Uterus (tissue), 3 donors: ENCODE measurements at regions not wholly inside any gene's neighbourhood (a gene's known extent, or its start where the extent isn't known, plus 50 kb on each side); places are given as distances from the start of the nearest gene placed in this dataset.
A peak's percentile ranks its signal among the peaks of the same experiment; 100 is the strongest.

Source experiments
- DNase-seq, 2 donors: peaks; one replicate each; pipeline ENCODE4 v3.0.0-alpha.2; 2019 to 2020
- H3K27ac ChIP-seq, 2 donors: fragments of 200-600 bp; sonication (generic); 1 replicate in 1 of 2; 2 replicates in 1 of 2; pipeline ENCODE4 v1.5.1; 2016 to 2018
- H3K27me3 ChIP-seq, 2 donors: fragments of 200-600 bp; sonication (generic); one replicate each; pipeline ENCODE4 v1.5.1; 2018 to 2019; ENCODE audit warnings: control low read depth in 1 of 2
- H3K36me3 ChIP-seq, 2 donors: fragments of 200-600 bp; sonication (generic); one replicate each; pipeline ENCODE4 v1.5.1; 2019; ENCODE audit warnings: control low read depth in 1 of 2
- H3K4me1 ChIP-seq, 2 donors: fragments of 200-600 bp; sonication (generic); one replicate each; pipeline ENCODE4 v1.5.1; 2018 to 2019; ENCODE audit warnings: control low read depth in 1 of 2
- H3K4me3 ChIP-seq, 2 donors: fragments of 200-600 bp; sonication (generic); 1 replicate in 1 of 2; 2 replicates in 1 of 2; pipeline ENCODE4 v1.5.1; 2018 to 2019; ENCODE audit warnings: mild to moderate bottlenecking in 1 of 2
- H3K9me3 ChIP-seq, 2 donors: fragments of 200-600 bp; sonication (generic); one replicate each; pipeline ENCODE4 v1.5.1; 2019; ENCODE audit warnings: control low read depth in 1 of 2
- CTCF ChIP-seq, 4 experiments: fragments of 200-600 bp in 2 of 4; fragments of 450-650 bp in 2 of 4; sonication (generic) in 2 of 4; IDR thresholded peaks; one replicate each; pipeline ENCODE4 v1.5.1; 2016 to 2019; ENCODE audit warnings: antibody characterized with exemption in 4 of 4, mild to moderate bottlenecking in 2 of 4, moderate library complexity in 1 of 4
- POLR2A ChIP-seq, 2 donors: fragments of 450-650 bp; IDR thresholded peaks; one replicate each; pipeline ENCODE4 v1.6.1; 2016; ENCODE audit warnings: antibody characterized with exemption in 2 of 2, mild to moderate bottlenecking in 1 of 2, moderate library complexity in 1 of 2
- intact Hi-C: fragments of 100-400 bp; cut with DNase I; formaldehyde crosslinking; loops from one replicate; pipeline ENCODE4 v1.15.1; 2023; ENCODE audit warnings: low total_unique reads
- donor health status: DM: yes; HTN: yes; CAD: no.

GRCh38 chr13:23510979-23511735, 59.1 kb upstream of the TNFRSF19 start:
- Histone ChIP-seq H3K27me3 (no peaks in the 10 kb centered on the region), H3K9me3 (no peaks in the 10 kb centered on the region), H3K4me1 (no peaks in the 10 kb centered on the region), H3K4me3 (no peak overlapping the region), H3K27ac (peak overlapping the region; percentile 26 to 56), H3K36me3 (no peaks in the 10 kb centered on the region)
- no peak for DNase-seq
- TF ChIP-seq CTCF (IDR thresholded peaks at IDR 0.05) (no peak), POLR2A (IDR thresholded peaks at IDR 0.05) (no peak)
- intact Hi-C loops: no loop called here

GRCh38 chr13:23512762-23513395, 57.3 kb upstream of the TNFRSF19 start:
- H3K36me3 ChIP-seq: no peaks in the 10 kb centered on the region
- H3K4me3 ChIP-seq: no peak overlapping the region
- no peaks in the 10 kb centered on the region for H3K4me1 ChIP-seq
- intact Hi-C loops: no loop called here
- H3K9me3 ChIP-seq: no peaks in the 10 kb centered on the region
- TF ChIP-seq CTCF (IDR thresholded peaks at IDR 0.05) (no peak), POLR2A (IDR thresholded peaks at IDR 0.05) (no peak)
- DNase-seq: no peak
- H3K27me3 ChIP-seq: no peaks in the 10 kb centered on the region
- H3K27ac ChIP-seq: no peak overlapping the region

GRCh38 chr13:23513455-23513854, 56.8 kb upstream of the TNFRSF19 start:
- intact Hi-C loops: no loop called here
- TF ChIP-seq CTCF (IDR thresholded peaks at IDR 0.05) (no peak), POLR2A (IDR thresholded peaks at IDR 0.05) (no peak)
- peak overlapping the region; percentile 28 to 43 for H3K27ac ChIP-seq

GRCh38 chr13:23514076-23514475, 56.1 kb upstream of the TNFRSF19 start:
- Histone ChIP-seq H3K4me1 (no peaks in the 10 kb centered on the region), H3K27ac (peak overlapping the region; percentile 28 to 43), H3K9me3 (no peaks in the 10 kb centered on the region), H3K4me3 (no peak overlapping the region), H3K36me3 (no peaks in the 10 kb centered on the region), H3K27me3 (no peaks in the 10 kb centered on the region)
- intact Hi-C loops: no loop called here
- TF ChIP-seq POLR2A (IDR thresholded peaks at IDR 0.05) (no peak), CTCF (IDR thresholded peaks at IDR 0.05) (no peak)
- DNase-seq: no peak

More at GRCh38 chr13:23513455-23513854, 56.8 kb upstream of the TNFRSF19 start:
- Histone ChIP-seq H3K4me3 (no peak overlapping the region), H3K27me3 (no peaks in the 10 kb centered on the region), H3K4me1 (no peaks in the 10 kb centered on the region), H3K9me3 (no peaks in the 10 kb centered on the region), H3K36me3 (no peaks in the 10 kb centered on the region)
- DNase-seq: no peak

- no peak overlapping the region for H3K27ac ChIP-seq
- H3K36me3 ChIP-seq: no peaks in the 10 kb centered on the region
- DNase-seq: no peak
- H3K9me3 ChIP-seq: no peaks in the 10 kb centered on the region
- intact Hi-C loops: no loop called here
- H3K27me3 ChIP-seq: no peaks in the 10 kb centered on the region
- H3K4me1 ChIP-seq: no peaks in the 10 kb centered on the region
- TF ChIP-seq POLR2A (IDR thresholded peaks at IDR 0.05) (no peak), CTCF (IDR thresholded peaks at IDR 0.05) (no peak)
- H3K4me3 ChIP-seq: no peak overlapping the region
Measured at GRCh38 chr13:23515116-23515515, 55.1 kb upstream of the TNFRSF19 start.
